ENCODE measurements at regions not wholly inside any gene's neighbourhood (a gene's known extent, or its start where the extent isn't known, plus 50 kb on each side); places are given as distances from the start of the nearest gene placed in this dataset.

DNA sequence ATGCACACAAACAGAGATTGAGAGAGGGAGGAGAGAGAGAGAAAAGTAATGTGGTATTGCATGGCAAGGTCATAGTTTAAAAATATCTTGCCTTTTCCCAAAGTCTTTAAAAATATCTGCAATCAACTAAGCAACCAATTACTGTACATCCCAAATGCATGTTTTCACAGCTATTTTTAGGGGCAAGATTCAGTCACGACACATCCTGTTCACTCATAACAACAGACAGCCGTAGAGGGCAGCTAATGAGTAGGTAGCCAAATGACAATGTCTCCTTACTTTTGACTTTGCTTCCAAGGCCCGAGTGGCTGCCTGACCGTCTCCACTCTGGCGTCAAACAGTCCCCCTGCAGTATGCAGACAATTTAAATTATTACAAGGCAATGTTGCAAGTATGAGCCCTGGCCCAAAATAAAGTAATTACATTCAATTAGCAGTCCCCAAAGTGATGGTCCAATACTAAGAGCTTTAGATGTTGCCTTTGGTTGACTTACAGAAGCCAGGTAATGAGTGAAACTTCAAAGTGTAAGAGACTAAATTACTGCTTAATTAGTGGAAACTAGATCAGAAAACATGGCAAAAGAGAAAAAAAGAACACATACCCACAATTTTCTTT lies 162.9 kb downstream of the MBL2 start:
- TF ChIP-seq, protein P1, sequence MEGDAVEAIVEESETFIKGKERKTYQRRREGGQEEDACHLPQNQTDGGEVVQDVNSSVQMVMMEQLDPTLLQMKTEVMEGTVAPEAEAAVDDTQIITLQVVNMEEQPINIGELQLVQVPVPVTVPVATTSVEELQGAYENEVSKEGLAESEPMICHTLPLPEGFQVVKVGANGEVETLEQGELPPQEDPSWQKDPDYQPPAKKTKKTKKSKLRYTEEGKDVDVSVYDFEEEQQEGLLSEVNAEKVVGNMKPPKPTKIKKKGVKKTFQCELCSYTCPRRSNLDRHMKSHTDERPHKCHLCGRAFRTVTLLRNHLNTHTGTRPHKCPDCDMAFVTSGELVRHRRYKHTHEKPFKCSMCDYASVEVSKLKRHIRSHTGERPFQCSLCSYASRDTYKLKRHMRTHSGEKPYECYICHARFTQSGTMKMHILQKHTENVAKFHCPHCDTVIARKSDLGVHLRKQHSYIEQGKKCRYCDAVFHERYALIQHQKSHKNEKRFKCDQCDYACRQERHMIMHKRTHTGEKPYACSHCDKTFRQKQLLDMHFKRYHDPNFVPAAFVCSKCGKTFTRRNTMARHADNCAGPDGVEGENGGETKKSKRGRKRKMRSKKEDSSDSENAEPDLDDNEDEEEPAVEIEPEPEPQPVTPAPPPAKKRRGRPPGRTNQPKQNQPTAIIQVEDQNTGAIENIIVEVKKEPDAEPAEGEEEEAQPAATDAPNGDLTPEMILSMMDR (conservative IDR thresholded peaks at IDR 0.05; ENCODE audit: low read depth, low read length): no peak
- TF ChIP-seq RFX5 (IDR thresholded peaks at IDR 0.05; ENCODE audit: low read depth, low read length): no peak
- TF ChIP-seq NFE2L2 (IDR thresholded peaks at IDR 0.05; ENCODE audit: low read depth, low read length): no peak
- TF ChIP-seq RCOR1 (IDR thresholded peaks at IDR 0.05; ENCODE audit: insufficient replicate concordance, low read length): no peak
- TF ChIP-seq, protein P2, sequence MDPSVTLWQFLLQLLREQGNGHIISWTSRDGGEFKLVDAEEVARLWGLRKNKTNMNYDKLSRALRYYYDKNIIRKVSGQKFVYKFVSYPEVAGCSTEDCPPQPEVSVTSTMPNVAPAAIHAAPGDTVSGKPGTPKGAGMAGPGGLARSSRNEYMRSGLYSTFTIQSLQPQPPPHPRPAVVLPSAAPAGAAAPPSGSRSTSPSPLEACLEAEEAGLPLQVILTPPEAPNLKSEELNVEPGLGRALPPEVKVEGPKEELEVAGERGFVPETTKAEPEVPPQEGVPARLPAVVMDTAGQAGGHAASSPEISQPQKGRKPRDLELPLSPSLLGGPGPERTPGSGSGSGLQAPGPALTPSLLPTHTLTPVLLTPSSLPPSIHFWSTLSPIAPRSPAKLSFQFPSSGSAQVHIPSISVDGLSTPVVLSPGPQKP (IDR thresholded peaks at IDR 0.05; ENCODE audit: borderline replicate concordance, low read depth, low read length): no peak
- TF ChIP-seq MAZ (IDR thresholded peaks at IDR 0.05; ENCODE audit: borderline replicate concordance, low read depth, low read length): no peak
- no peak for TF ChIP-seq MAFK (IDR thresholded peaks at IDR 0.05; ENCODE audit: low read depth, low read length)
- no peak for TF ChIP-seq RAD21 (IDR thresholded peaks at IDR 0.05; ENCODE audit: low read length)
- TF ChIP-seq MXI1 (IDR thresholded peaks at IDR 0.05; ENCODE audit: borderline replicate concordance, low read depth, low read length): no peak
- TF ChIP-seq FOS (IDR thresholded peaks at IDR 0.05; ENCODE audit: low read depth, low read length): no peak
- TF ChIP-seq CEBPB (IDR thresholded peaks at IDR 0.05; ENCODE audit: low read depth, low read length): no peak
- no peak for TF ChIP-seq POLR2A (IDR thresholded peaks at IDR 0.05; ENCODE audit: low read depth, low read length)
- TF ChIP-seq, protein P3, sequence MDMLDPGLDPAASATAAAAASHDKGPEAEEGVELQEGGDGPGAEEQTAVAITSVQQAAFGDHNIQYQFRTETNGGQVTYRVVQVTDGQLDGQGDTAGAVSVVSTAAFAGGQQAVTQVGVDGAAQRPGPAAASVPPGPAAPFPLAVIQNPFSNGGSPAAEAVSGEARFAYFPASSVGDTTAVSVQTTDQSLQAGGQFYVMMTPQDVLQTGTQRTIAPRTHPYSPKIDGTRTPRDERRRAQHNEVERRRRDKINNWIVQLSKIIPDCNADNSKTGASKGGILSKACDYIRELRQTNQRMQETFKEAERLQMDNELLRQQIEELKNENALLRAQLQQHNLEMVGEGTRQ (IDR thresholded peaks at IDR 0.05; ENCODE audit: low read depth, low read length): no peak

Measured in IMR-90 (cell line).